Loucy (cell line): ENCODE measurements at regions not wholly inside any gene's neighbourhood (a gene's known extent, or its start where the extent isn't known, plus 50 kb on each side); places are given as distances from the start of the nearest gene placed in this dataset.

Source experiments
- EZH2phosphoT487 ChIP-seq: fragments of 200-600 bp; IDR thresholded peaks from 2 replicates; pipeline ENCODE4 v1.6.1; 2018; ENCODE audit warnings: antibody characterized with exemption, mild to moderate bottlenecking, moderate library complexity, borderline replicate concordance
- TF ChIP-seq, protein P1 (sequence below): fragments of 200-600 bp; sonication (generic); conservative IDR thresholded peaks from 2 replicates; pipeline ENCODE4 v1.5.1; 2014; ENCODE audit warnings: mild to moderate bottlenecking, antibody characterized with exemption, low read length

DNA sequence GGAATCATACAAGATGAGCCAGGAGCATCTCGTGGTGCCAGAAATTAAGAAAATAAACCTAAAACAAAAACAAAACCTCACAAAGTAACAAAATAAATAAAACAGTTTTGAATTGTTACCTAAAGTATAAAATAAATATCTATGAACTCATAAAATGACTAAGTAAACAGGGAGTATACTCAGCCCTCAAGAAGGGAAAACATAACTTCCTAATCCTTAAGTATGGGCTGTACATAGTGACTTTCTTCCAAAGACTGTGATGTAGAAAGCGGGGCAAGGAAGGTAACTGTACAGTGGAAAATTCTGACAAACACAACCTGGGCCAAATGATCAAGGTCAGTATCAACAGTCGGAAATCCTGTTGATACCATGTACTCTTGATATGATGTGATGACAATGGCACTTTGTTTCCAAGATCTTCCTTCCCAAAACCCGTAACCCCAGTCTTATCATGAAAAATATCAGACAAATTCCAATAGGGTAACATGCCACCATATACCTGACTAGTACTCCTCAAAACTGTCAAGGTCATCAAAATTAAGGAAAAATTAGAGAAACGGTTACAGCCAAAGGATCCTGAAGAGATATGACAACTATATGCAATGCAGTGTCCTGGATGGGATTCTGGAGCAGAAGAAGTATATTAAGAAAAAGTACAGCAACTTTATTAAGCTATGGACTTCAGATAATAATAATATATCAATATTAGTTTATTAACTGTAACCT lies 76.0 kb upstream of the XIRP2 start:
- TF ChIP-seq, protein P1, sequence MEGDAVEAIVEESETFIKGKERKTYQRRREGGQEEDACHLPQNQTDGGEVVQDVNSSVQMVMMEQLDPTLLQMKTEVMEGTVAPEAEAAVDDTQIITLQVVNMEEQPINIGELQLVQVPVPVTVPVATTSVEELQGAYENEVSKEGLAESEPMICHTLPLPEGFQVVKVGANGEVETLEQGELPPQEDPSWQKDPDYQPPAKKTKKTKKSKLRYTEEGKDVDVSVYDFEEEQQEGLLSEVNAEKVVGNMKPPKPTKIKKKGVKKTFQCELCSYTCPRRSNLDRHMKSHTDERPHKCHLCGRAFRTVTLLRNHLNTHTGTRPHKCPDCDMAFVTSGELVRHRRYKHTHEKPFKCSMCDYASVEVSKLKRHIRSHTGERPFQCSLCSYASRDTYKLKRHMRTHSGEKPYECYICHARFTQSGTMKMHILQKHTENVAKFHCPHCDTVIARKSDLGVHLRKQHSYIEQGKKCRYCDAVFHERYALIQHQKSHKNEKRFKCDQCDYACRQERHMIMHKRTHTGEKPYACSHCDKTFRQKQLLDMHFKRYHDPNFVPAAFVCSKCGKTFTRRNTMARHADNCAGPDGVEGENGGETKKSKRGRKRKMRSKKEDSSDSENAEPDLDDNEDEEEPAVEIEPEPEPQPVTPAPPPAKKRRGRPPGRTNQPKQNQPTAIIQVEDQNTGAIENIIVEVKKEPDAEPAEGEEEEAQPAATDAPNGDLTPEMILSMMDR: no peak
- no peak for TF ChIP-seq EZH2phosphoT487
